GM12874 (cell line): ENCODE measurements at regions not wholly inside any gene's neighbourhood (a gene's known extent, or its start where the extent isn't known, plus 50 kb on each side); places are given as distances from the start of the nearest gene placed in this dataset.

Experiments used
- CTCF ChIP-seq: IDR thresholded peaks from 2 replicates; pipeline ENCODE4 v1.5.1; 2011; ENCODE audit warnings: low read depth, mild to moderate bottlenecking, control low read depth, low read length, moderate library complexity; ENCODE audit not compliant: insufficient read depth

GRCh38 chr2:103875531-103875930 lies 978.4 kb upstream of the POU3F3 start:
- TF ChIP-seq CTCF: no peak

- TF ChIP-seq CTCF: no peak
Observed at GRCh38 chr2:103876611-103877010, 977.3 kb upstream of the POU3F3 start.

DNA sequence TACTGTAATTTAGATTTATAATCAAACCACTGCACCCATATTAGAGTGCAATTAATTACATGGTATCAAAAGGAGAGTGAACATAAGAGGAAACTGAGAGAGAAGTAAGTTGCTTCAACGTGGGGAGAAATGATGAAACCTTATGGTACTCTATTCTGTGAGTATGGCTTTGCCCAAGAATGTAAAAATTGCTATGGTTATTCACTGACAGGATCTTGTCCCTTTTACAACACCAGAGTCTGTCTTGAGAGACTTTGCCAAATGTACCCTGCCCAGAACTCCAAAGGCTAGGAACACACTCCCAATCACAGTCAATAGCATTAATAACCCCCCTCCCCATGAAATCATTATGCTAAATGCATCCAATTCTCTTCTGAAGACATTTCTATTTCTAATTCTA lies 974.8 kb upstream of the POU3F3 start:
- TF ChIP-seq CTCF: no peak

- no peak for TF ChIP-seq CTCF
Observed at GRCh38 chr2:103880081-103880834, 973.7 kb upstream of the POU3F3 start.

- no peak for TF ChIP-seq CTCF
Observed at GRCh38 chr2:103887625-103888024, 966.3 kb upstream of the POU3F3 start.

GRCh38 chr2:103896182-103896581 lies 957.7 kb upstream of the POU3F3 start:
- TF ChIP-seq CTCF: no peak

DNA sequence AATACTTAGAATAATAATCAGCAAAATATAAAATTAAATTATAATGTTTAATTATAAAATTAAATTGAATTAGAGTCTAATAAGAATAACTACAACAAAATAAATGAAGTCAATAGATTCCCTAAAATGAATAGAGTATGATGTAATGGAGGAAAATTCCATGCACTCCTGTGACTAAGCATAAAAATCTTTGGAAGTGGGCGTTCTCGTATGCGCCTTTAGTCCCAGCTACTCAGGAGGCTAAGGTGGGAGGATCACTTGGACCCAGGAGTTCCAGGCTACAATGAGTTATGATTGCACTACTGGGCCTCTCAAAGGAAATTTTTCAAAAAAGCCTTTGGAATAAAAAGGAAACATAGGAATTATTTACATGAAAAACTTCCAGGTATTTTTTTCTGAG lies 955.4 kb upstream of the POU3F3 start:
- no peak for TF ChIP-seq CTCF

DNA sequence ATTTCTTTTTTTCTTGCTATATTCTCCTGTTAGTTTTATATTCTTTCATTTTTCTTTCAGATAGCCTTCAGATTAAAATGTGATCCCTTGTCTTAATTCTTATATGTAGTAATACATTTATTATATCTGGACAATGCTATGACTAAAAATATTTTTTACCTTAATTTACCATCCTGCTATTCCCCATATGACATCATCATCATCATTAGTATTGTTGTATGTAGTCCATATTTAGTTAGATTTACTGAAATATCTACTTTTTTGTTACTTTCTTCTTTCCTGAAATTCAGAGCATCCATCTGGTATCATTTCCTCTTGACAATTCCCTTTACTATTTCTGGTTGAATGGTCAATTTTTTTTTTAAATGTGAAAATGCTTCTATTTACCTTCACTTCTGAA lies 951.6 kb upstream of the POU3F3 start:
- TF ChIP-seq CTCF: no peak
